GM23248 (cell line): ENCODE measurements at regions not wholly inside any gene's neighbourhood (a gene's known extent, or its start where the extent isn't known, plus 50 kb on each side); places are given as distances from the start of the nearest gene placed in this dataset.

Experiments
- EZH2 ChIP-seq: fragments of 200-600 bp; sonication (generic); IDR thresholded peaks from 2 replicates; pipeline ENCODE4 v1.6.1; 2018; ENCODE audit warnings: antibody characterized with exemption, mild to moderate bottlenecking; ENCODE audit not compliant: insufficient read depth, poor library complexity, severe bottlenecking
- EZH2phosphoT487 ChIP-seq: fragments of 200-600 bp; sonication (generic); IDR thresholded peaks from 2 replicates; pipeline ENCODE4 v1.6.1; 2018; ENCODE audit warnings: antibody characterized with exemption, moderate library complexity, mild to moderate bottlenecking, low read depth; ENCODE audit not compliant: insufficient read depth

- TF ChIP-seq EZH2 (no peak), EZH2phosphoT487 (no peak)
Observed at GRCh38 chr3:189084620-189085019, 87.2 kb upstream of the TPRG1 start.
